Omental fat pad (tissue), 3 donors: ENCODE measurements at regions not wholly inside any gene's neighbourhood (a gene's known extent, or its start where the extent isn't known, plus 50 kb on each side); places are given as distances from the start of the nearest gene placed in this dataset.

Source experiments
- ATAC-seq: fragments of 150-250 bp; one replicate; pipeline ENCODE4 v1.9.1; 2016; ENCODE audit warnings: mild to moderate bottlenecking, moderate library complexity; ENCODE audit not compliant: low FRiP score
- DNase-seq: peaks from one replicate; pipeline ENCODE4 v3.0.0-alpha.2; 2019; ENCODE audit warnings: low spot score
- TF ChIP-seq, protein P1 (sequence below), 3 donors: fragments of 450-650 bp; IDR thresholded peaks; one replicate each; pipeline ENCODE4 v1.5.1; 2016 to 2017; ENCODE audit warnings: antibody characterized with exemption in 3 of 3, mild to moderate bottlenecking in 3 of 3, moderate library complexity in 2 of 3

DNA sequence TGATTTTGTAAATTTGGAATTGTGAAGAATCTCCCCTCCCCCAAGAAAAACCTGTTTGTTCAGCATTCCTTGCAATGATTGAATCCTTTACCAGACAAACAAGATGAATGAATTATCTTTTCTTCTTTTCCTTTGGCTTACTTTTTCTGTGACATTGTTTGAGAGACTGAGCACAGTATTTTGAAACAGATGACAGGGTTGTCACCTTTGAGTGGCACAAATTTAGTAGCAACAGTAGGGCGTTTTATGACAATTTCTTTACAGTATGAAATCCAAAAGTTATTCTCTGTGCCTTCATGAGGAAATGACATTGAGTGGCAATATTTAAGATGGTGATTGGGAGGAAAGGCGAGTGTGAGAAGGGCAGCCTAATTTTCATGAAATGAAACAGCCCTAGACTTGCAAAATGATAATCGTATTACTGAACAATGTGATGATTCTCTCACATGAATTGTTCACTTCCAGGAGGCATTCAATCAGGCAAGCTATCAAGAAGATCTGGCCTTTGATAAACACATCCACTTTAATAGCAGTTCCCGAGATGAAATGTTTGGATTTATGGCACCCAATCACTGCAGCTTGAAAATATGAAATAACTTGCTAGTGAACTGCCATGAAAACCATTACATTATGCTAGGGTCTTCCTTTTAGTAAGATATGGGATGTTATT is 68.6 kb upstream of the SCEL start:
- TF ChIP-seq, protein P1, sequence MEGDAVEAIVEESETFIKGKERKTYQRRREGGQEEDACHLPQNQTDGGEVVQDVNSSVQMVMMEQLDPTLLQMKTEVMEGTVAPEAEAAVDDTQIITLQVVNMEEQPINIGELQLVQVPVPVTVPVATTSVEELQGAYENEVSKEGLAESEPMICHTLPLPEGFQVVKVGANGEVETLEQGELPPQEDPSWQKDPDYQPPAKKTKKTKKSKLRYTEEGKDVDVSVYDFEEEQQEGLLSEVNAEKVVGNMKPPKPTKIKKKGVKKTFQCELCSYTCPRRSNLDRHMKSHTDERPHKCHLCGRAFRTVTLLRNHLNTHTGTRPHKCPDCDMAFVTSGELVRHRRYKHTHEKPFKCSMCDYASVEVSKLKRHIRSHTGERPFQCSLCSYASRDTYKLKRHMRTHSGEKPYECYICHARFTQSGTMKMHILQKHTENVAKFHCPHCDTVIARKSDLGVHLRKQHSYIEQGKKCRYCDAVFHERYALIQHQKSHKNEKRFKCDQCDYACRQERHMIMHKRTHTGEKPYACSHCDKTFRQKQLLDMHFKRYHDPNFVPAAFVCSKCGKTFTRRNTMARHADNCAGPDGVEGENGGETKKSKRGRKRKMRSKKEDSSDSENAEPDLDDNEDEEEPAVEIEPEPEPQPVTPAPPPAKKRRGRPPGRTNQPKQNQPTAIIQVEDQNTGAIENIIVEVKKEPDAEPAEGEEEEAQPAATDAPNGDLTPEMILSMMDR (IDR thresholded peaks at IDR 0.05), result no peak
- no peak for DNase-seq
- ATAC-seq, result no peak

DNA sequence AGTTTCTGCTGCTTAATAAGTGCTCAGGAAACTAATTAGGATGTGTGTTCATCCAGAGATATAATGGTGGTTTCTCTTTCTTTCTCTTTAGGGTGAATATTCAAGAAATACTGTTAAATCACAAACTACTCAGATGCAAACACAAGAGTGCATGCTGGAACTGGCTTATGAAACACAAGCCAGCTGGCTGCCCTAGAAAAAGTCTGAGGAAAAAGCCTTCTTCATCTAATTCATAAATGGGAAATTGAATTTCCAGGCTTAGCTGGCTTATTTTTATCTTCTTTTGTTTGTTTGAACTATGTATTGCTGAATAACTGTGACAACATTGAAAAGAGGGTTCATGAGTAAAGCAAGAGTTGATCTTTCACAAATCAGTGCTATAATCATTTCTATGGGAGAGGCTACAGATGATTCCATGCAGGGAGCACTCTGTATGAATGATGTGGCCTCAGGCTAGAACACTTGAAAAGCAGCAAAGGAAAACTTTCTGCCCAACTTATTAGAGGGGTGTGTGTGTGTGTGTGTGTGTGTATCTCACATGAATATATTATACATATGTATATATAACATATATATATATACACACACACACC is 69.8 kb upstream of the SCEL start:
- DNase-seq (no peak), ATAC-seq (no peak)
- TF ChIP-seq, protein P1 (IDR thresholded peaks at IDR 0.05), result no peak

DNA sequence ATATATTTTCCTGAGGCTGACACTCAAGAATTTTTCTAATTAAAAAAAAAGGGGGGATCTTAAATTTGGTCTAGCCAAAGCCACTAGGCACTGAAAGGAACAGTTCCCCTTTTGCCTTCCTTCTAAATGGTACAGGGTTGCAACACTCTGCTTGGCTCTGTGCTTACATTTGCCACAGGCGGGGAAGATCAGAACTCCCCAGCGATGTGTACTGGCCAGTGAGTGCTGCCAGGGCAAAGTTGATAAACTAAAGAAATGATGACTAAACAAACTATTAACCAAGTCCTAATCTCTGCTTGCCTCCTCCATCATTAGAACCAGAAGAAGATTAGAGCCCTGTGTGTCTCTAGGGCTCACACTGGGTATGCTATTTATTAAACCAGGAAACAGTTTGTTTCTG is 75.3 kb upstream of the SCEL start:
- no peak for DNase-seq
- TF ChIP-seq, protein P1 (IDR thresholded peaks at IDR 0.05), result no peak

GRCh38 chr13:77459592-77459991 is 75.9 kb upstream of the SCEL start:
- no peak for ATAC-seq
- TF ChIP-seq, protein P1 (IDR thresholded peaks at IDR 0.05), result no peak
- no peak for DNase-seq

More for the DNA sequence above, 75.3 kb upstream of the SCEL start:
- ATAC-seq, result peak; percentile 95

DNA sequence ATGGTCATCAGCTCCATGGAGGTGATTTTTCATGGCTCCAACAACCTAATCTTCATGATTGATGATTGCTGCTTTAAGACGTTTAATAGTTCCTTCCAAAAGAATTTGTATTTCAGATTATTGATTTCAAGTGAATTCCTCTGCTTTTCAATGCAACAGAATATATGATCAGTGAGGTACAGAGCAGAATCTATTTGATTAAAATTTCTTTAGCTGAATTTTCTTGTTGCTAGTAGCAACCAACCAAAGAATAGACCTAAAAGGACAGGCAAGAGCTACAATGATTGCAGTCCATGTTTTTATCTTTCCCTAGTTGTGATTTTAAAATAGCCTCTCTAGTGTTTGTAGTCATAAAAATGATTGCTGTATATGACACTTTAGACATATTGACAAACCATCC is 76.8 kb upstream of the SCEL start:
- ATAC-seq (no peak), DNase-seq (no peak)
- TF ChIP-seq, protein P1 (IDR thresholded peaks at IDR 0.05), result no peak

DNA sequence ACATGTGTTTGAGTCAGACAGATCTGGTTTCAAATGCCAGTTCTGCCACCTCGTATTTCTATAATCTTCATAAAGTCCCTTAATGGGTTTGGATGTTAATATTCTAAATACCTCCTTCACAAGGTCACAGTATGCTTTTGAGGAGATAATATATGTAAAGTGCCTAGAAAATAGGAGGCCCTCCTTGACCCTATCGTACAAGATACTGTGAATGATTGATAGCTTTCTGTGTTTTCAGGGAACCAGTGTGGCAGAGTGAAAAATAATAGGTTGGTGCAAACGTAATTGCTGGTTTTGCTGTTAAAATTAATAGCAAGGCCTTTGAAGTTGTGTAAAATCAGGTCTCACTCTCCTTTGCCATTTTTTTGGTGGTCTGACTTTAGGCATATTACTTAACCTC is 77.5 kb upstream of the SCEL start:
- no peak for DNase-seq
- TF ChIP-seq, protein P1 (IDR thresholded peaks at IDR 0.05), result no peak
- no peak for ATAC-seq

- ATAC-seq, result no peak
Observed at GRCh38 chr13:77456271-77456670, 79.2 kb upstream of the SCEL start.

More at GRCh38 chr13:77456271-77456670, 79.2 kb upstream of the SCEL start:
- no peak for DNase-seq
- TF ChIP-seq, protein P1 (IDR thresholded peaks at IDR 0.05), result no peak
